ENCODE measurements at regions not wholly inside any gene's neighbourhood (a gene's known extent, or its start where the extent isn't known, plus 50 kb on each side); places are given as distances from the start of the nearest gene placed in this dataset.
A peak's percentile ranks its signal among the peaks of the same experiment; 100 is the strongest.
"Not testable (repeated sequence)": the region's sequence is repeated elsewhere in the genome, so short reads cannot be mapped to it uniquely, and the experiment has no call there.

DNA sequence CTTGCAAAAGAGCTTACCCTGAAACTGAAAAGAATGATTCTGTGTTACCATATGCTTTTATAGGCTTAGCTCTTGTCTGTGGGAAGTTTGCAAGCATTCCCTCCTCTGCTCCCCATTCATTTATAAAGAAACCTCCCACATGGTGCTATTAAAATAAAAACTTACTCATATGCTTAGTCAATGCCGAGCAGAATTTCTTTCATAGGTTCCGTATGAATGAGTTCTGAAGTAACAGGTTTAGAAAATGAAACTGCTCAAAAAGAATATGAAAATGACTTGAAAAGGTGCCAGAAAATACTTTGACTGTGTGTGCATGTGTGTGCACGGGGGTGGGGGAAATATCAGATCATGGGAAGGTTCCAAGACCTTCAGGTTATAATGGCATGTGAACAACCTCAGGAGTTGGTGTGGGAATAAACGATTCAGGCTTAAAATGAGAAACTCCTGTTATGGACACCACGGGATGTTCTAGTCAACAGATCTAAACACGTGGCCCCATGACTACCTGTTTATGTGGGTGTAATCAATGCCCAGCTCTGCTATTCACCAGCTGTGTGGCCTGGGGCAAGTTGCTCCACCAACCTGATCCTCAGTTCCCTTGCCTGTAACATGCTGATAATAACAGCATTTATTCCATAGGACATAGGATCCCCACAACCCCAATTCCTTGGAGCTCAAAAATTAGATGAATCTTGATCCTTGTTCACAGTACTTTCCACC lies 293.7 kb upstream of the PLGLB1 start:
- H3K4me3 ChIP-seq; H3K9me3 ChIP-seq; H3K27ac ChIP-seq; H3K4me1 ChIP-seq; H3K36me3 ChIP-seq; DNase-seq; H3K27me3 ChIP-seq; ATAC-seq; intact Hi-C loops (cut with DNase I): not testable (repeated sequence)
- WGBS (ENCODE audit: insufficient coverage, low coverage, low lambda C conversion rate, missing lambda C conversion rate) = 70% methylated on average over 2 of the region's 6 CpGs

DNA sequence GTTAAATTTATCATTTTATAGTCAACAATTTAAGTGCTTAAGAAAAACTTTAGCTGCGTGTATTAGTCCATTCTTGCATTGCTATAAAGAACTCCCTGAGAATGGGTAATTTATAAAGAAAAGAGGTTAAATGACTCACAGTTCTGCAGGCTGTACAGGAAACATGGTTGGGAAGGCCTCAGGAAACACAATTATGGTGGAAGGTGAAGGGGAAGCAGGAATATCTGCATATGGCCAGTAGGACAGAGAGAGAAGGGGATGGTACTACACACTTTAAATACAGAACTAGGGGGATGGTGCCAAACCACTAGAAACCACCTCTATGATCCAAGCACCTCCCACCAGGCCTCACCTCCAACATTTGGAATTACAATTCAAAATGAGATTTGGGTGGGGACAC lies 295.5 kb upstream of the PLGLB1 start:
- ATAC-seq; H3K4me3 ChIP-seq; H3K27ac ChIP-seq; H3K4me1 ChIP-seq; H3K36me3 ChIP-seq; intact Hi-C loops (cut with DNase I); H3K27me3 ChIP-seq; DNase-seq; H3K9me3 ChIP-seq: not testable (repeated sequence)
- WGBS (ENCODE audit: insufficient coverage, low coverage, low lambda C conversion rate, missing lambda C conversion rate) = no CpG with 5 or more reads among the region's 1 CpG

DNA sequence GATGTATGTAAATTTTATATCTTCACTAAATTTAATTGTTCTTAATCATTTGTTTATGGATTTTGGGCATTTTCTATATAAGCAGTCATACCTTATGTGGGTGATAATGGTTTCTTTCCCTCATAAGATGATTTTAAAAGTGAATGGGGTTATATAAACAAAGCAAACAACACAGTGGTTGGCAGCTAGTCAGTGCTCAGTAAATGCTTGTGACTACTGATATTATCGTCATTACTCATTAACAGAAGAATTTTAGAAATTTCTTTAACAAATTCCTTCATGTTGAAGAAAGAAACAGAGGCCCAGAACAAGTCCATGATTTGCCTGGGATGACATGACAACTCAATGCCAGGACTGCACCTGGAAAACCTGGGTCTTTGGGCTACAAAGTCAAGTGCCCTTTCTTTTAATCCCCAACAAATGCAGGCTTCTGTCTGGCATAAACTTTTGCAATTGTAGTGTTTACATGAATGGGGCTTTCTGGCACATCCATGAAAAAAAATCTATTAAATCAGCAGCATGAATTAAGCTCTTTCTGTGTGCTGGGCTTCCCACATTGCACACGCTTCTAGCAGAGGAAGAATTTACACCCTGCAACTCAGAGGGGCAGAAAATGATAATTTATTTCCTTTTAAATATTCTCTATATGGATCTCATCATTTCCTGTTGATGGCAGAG lies 297.3 kb upstream of the PLGLB1 start:
- intact Hi-C loops (cut with DNase I); H3K36me3 ChIP-seq; H3K9me3 ChIP-seq; H3K4me1 ChIP-seq; H3K27me3 ChIP-seq; DNase-seq; H3K27ac ChIP-seq; H3K4me3 ChIP-seq: not testable (repeated sequence)
- WGBS (ENCODE audit: insufficient coverage, low coverage, low lambda C conversion rate, missing lambda C conversion rate) = 32% methylated on average over 1 of the region's 2 CpGs
- peak; percentile 73 to 92 (median 82) for ATAC-seq

DNA sequence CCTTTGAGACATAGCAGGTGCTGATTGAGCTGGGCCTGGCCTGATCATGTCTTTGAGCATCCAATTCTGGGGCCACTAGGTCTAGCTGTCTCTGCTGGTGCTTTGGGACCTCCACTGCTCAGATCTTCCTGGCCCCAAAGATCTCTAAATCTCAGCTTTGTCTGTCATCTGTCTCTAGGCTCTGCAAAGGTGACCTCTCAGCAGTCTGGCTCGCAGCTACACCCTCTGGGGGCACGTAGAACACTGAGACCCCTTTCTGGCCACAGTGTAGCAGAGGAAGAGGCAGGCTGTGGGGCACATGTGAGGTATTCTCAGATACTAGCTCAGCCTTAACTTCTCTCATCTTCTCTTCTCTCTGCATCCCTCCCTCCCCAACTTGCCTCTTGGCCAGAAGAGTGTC lies 298.1 kb upstream of the PLGLB1 start:
- no CpG with 5 or more reads among the region's 2 CpGs for WGBS (ENCODE audit: insufficient coverage, low coverage, low lambda C conversion rate, missing lambda C conversion rate)
- H3K27me3 ChIP-seq; H3K9me3 ChIP-seq; intact Hi-C loops (cut with DNase I); H3K4me1 ChIP-seq; H3K4me3 ChIP-seq; H3K27ac ChIP-seq; H3K36me3 ChIP-seq; DNase-seq: not testable (repeated sequence)
- ATAC-seq = peak in 1 of 4 donors; percentile 30

DNA sequence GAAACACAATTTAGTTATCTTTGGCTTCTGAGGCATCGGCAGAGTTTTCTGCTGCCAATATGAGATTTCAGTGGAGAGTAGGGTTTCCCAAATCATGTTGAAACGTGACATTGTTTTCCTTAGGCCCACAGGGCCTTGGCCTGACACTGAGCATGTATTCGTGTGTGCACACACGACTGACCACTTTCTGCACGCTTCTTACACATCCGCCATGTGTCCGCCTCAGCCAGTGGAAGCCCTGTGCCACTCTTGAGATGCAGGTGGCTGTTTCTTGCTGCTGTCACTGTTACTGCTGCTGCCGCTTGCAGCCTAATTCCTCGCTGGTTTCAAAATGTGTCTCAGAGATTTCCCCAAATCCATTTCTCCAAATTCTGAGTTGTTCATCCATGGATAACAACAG lies 299.6 kb upstream of the PLGLB1 start:
- H3K9me3 ChIP-seq; H3K36me3 ChIP-seq; intact Hi-C loops (cut with DNase I); DNase-seq; H3K27ac ChIP-seq; H3K27me3 ChIP-seq; H3K4me1 ChIP-seq; H3K4me3 ChIP-seq; ATAC-seq: not testable (repeated sequence)
- 82% methylated on average over 5 of the region's 9 CpGs for WGBS (ENCODE audit: insufficient coverage, low coverage, low lambda C conversion rate, missing lambda C conversion rate)

DNA sequence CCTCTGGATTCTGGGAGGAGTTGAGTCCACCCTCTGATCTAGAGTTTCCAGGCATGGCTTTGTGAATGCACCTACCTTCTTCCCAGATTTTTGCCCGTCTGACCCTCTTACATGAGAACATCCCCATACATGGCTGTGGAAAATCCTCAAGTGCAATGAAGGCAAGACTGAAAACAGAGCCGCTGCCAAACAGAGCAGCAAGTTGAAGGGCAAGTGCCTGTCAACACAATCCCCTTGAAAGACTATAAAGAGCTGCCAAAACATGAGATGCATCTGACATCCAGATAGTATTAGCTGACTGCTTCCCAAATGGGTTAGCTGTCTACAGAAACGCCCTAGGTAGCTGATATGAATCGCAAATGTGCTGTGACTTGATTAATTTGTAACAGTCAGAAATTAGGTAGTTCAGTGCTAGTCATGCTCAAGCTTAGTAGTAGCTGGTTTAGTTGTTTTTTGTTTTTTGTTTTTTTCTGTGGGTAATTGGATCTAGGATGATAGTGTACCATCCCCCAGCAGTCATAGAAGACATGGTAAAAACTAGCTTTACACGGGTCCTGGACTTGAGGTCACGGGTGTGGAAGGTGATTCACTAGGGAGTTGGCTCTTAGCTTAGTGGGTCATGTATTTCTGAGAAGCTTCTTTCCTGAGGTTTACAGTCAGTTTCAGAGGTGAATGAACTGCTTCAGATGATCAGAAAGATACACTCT lies 302.8 kb upstream of the PLGLB1 start:
- H3K4me1 ChIP-seq; H3K27me3 ChIP-seq; DNase-seq; H3K36me3 ChIP-seq; intact Hi-C loops (cut with DNase I); H3K27ac ChIP-seq; H3K4me3 ChIP-seq; H3K9me3 ChIP-seq: not testable (repeated sequence)
- ATAC-seq = peak in 1 of 4 donors; percentile 29
- 63% methylated on average over 5 of the region's 6 CpGs for WGBS (ENCODE audit: insufficient coverage, low coverage, low lambda C conversion rate, missing lambda C conversion rate)

DNA sequence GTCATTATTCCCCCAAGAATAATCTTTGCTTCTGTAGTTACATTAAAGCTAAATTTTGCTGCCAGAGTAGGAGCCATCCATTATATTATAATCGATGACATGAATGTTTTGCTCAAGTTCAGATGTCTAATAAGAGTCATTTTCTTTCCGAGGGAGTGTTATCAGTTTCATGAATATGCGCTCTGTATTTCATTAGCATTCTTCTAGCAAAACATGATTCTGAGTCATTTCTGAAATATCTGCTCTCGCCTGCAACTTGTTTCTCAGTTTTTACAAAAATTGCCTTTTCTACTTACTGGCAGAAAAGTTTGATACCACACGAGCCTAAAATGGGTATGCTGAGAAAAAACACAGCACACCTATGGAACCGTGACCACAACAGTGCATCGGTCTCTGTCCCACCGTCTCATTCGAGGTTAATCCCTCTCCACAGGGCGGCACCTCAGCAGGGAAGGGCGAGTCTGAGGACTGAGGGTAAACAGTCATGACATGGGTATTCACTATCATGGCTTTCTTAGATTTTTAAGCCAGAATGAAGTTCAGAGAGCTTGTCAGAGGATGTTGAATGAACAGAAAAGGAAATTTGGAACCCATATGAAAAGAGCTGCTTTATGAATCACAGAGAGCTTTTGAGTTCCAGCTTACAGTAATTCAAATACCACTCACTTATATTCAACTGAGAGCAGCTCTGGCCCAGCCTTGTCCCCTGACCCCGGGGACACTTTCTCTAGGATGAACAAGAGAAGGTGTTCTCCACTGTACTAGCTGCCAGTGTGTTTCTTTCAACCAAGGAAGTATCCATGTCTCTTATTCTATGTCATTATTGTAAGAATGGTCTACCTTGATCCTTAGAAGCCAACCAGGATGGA lies 303.6 kb upstream of the PLGLB1 start:
- DNase-seq; H3K27me3 ChIP-seq; H3K4me1 ChIP-seq; ATAC-seq; H3K4me3 ChIP-seq; H3K36me3 ChIP-seq; intact Hi-C loops (cut with DNase I); H3K27ac ChIP-seq; H3K9me3 ChIP-seq: not testable (repeated sequence)
- WGBS (ENCODE audit: insufficient coverage, low coverage, low lambda C conversion rate, missing lambda C conversion rate) = no CpG with 5 or more reads among the region's 12 CpGs

DNA sequence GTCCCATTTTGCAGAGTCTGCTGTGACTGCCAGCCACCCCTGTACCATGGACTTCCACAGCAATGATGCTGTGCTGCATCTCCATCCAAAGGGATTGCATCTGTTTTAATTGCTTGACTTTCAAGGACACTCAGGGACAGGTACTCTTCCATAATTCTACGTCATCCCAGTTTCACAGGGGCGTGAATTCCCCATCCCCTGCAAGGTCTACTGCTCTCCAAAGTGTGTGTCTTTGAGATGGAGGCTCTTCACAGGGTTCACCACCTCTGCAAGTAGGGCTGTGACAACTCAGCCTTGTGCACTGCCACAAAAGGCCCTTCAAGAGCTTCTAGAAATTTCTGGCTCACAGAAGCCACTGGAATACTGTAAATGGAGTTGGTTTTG lies 304.3 kb upstream of the PLGLB1 start:
- H3K27ac ChIP-seq; intact Hi-C loops (cut with DNase I); H3K27me3 ChIP-seq; DNase-seq; ATAC-seq; H3K4me1 ChIP-seq; H3K4me3 ChIP-seq; H3K9me3 ChIP-seq; H3K36me3 ChIP-seq: not testable (repeated sequence)
- 100% methylated on average over 2 of the region's 2 CpGs for WGBS (ENCODE audit: insufficient coverage, low coverage, low lambda C conversion rate, missing lambda C conversion rate)

DNA sequence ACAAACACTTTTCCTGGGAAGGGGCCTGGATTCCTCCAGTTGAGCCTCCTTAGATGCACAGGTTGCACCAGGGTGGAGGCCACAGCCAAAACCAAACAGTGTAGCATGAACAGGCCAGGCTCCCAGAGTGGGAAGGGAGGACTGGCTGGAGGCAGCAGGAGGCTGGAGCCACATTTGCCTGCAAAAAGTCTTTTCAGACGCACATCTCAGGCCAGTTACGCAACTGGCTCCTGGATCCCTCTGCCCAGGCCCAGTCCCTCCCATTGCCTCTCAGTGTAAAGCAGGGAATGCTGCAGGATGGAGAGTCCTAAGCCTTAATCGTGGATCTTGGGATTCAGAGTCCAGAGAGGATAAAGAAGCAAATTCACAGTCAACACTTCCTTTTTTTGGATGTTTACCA lies 305.1 kb upstream of the PLGLB1 start:
- no CpG with 5 or more reads among the region's 3 CpGs for WGBS (ENCODE audit: insufficient coverage, low coverage, low lambda C conversion rate, missing lambda C conversion rate)
- intact Hi-C loops (cut with DNase I) = not testable (repeated sequence)

DNA sequence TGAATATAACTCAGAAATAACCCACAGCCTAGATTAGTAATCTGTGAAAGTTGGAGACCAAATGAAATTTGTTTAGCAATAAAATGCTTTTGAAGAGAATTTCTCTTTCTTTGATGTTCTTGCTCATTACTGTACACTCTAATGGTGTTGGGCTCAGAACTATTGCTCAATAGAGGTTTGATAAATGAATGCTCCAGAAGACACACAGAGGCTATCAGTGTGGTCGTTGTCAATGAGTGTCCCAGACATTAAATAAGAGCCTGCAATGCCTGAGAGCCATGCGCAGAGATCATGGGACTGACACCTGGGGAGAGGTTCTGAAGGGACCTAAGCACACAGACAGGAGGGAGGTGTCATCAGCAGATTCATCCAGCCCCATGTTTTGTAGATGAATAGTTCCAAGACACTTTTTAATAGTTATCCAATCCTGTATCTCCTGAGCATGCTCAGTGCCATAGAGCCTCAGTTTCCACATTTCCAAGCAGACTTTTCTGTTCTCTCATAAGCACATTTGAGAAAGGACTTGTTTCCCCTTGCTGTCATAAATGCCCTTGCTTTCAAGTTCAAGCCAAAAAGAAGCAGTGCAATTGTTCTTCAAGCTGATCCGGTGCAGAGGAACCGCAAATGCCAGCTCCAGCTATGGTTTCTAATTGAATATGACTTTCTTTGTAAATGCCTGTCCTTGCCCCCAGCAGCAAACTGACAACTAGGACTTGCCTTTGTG lies 306.2 kb upstream of the PLGLB1 start:
- H3K27me3 ChIP-seq; H3K9me3 ChIP-seq; ATAC-seq; intact Hi-C loops (cut with DNase I); H3K4me3 ChIP-seq; H3K4me1 ChIP-seq; DNase-seq; H3K36me3 ChIP-seq; H3K27ac ChIP-seq: not testable (repeated sequence)
- WGBS (ENCODE audit: insufficient coverage, low coverage, low lambda C conversion rate, missing lambda C conversion rate) = no CpG with 5 or more reads among the region's 4 CpGs

More for the DNA sequence above, 305.1 kb upstream of the PLGLB1 start:
- not testable (repeated sequence) for H3K27ac ChIP-seq, H3K9me3 ChIP-seq, ATAC-seq, H3K4me3 ChIP-seq, DNase-seq, H3K27me3 ChIP-seq, H3K36me3 ChIP-seq, H3K4me1 ChIP-seq

Data from right lobe of liver (tissue), 6 donors.